H1 (cell line): ENCODE measurements at regions not wholly inside any gene's neighbourhood (a gene's known extent, or its start where the extent isn't known, plus 50 kb on each side); places are given as distances from the start of the nearest gene placed in this dataset.

Experiments
- CTCF ChIA-PET: fragments of 300-600 bp; sonication (Branson Sonifier 250); formaldehyde crosslinking; loops from one replicate; lab custom pipeline; 2021; ENCODE audit not compliant: partially characterized antibody; lab: Charles Lee
- POLR2A ChIA-PET: fragments of 300-600 bp; sonication (Branson Sonifier 250); formaldehyde crosslinking; loops from one replicate; lab custom pipeline; 2021; ENCODE audit warnings: inconsistent platforms; ENCODE audit not compliant: partially characterized antibody; lab: Charles Lee
- DNase-seq, 2 experiments: peaks; one replicate each; pipeline versions ENCODE4 v3.0.0 to v3.0.0-alpha.2; 2010 to 2022; ENCODE audit warnings: low spot score in 2 of 2, low read depth in 1 of 2, mixed read lengths in 1 of 2
- FAIRE-seq: peaks from 2 replicates; lab custom pipeline; 2011; peaks lifted over from hg19 to GRCh38; lab: Jason Lieb, UNC
- H2AFZ ChIP-seq: 2 replicates; pipeline ENCODE4 v1.8.1; 2012; ENCODE audit warnings: low read length, inconsistent platforms
- H2AK5ac ChIP-seq: 2 replicates; pipeline ENCODE4 v1.6.1; 2013; ENCODE audit warnings: low read depth, low read length
- H2BK120ac ChIP-seq: replicated peaks from 2 replicates; pipeline ENCODE3; 2013; ENCODE audit warnings: low read depth, low read length, inconsistent platforms
- H2BK12ac ChIP-seq: 2 replicates; pipeline ENCODE4 v1.6.1; 2013; ENCODE audit warnings: low read depth, low read length
- H2BK15ac ChIP-seq: 2 replicates; pipeline ENCODE4 v1.6.1; 2013; ENCODE audit warnings: low read length
- H2BK20ac ChIP-seq: 2 replicates; pipeline ENCODE4 v1.6.1; 2013; ENCODE audit warnings: low read length
- H2BK5ac ChIP-seq: 2 replicates; pipeline ENCODE4 v1.6.1; 2013; ENCODE audit warnings: low read depth, low read length
- H3K14ac ChIP-seq: 2 replicates; pipeline ENCODE4 v1.6.1; 2013; ENCODE audit warnings: inconsistent platforms; ENCODE audit not compliant: insufficient read length
- H3K18ac ChIP-seq: 2 replicates; pipeline ENCODE4 v1.6.1; 2013; ENCODE audit warnings: low read length; ENCODE audit errors: extremely low read depth
- H3K23ac ChIP-seq: 2 replicates; pipeline ENCODE4 v1.6.1; 2013; ENCODE audit warnings: inconsistent platforms; ENCODE audit not compliant: insufficient read length
- H3K23me2 ChIP-seq: 2 replicates; pipeline ENCODE4 v1.6.1; 2013; ENCODE audit warnings: low read depth, low read length
- H3K27ac ChIP-seq: 2 replicates; pipeline ENCODE4 v1.6.1; 2011; ENCODE audit warnings: low read depth, low read length, inconsistent platforms
- H3K27me3 ChIP-seq, 4 experiments: replicated peaks in 1 of 4; 1 replicate in 1 of 4; 2 replicates in 3 of 4; pipeline versions ENCODE4 v1.6.1 to v1.8.1; 2011 to 2013; ENCODE audit warnings: low read length in 3 of 4, mild to moderate bottlenecking in 3 of 4, inconsistent platforms in 2 of 4, mixed read lengths in 2 of 4, moderate library complexity in 1 of 4; ENCODE audit not compliant: control insufficient read depth in 3 of 4, insufficient read depth in 3 of 4; ENCODE audit errors: extremely low read depth in 1 of 4
- H3K36me3 ChIP-seq, 4 experiments: 2 replicates each; pipeline versions ENCODE4 v1.6.1 to v1.8.1; 2011 to 2013; ENCODE audit warnings: mild to moderate bottlenecking in 4 of 4, low read length in 3 of 4, moderate library complexity in 2 of 4, control low read depth in 1 of 4, inconsistent platforms in 1 of 4; ENCODE audit not compliant: insufficient read depth in 4 of 4, control insufficient read depth in 2 of 4
- H3K4ac ChIP-seq: replicated peaks from 2 replicates; pipeline ENCODE3; 2013; ENCODE audit warnings: low read length, low read depth, mixed read lengths, inconsistent platforms; ENCODE audit not compliant: insufficient read length
- H3K4me1 ChIP-seq, 4 experiments: replicated peaks in 1 of 4; 1 replicate in 1 of 4; 2 replicates in 3 of 4; pipeline versions ENCODE4 v1.6.1 to v1.8.1; 2011 to 2013; ENCODE audit warnings: low read length in 3 of 4, inconsistent platforms in 2 of 4, mixed read lengths in 1 of 4; ENCODE audit not compliant: insufficient read depth in 4 of 4, control insufficient read depth in 3 of 4
- H3K4me2 ChIP-seq, 2 experiments: 2 replicates each; pipeline versions ENCODE4 v1.6.1 to v1.8.1; 2011 to 2013; ENCODE audit warnings: low read depth in 2 of 2, low read length in 2 of 2, control low read depth in 1 of 2, inconsistent platforms in 1 of 2, mild to moderate bottlenecking in 1 of 2; ENCODE audit not compliant: insufficient read depth in 1 of 2
- H3K4me3 ChIP-seq, 4 experiments: fragments of 200-600, 300-600 bp in 1 of 4; sonication (generic), shearing (Covaris generic), sonication (Bioruptor Twin) in 1 of 4; 2 replicates each; pipeline versions ENCODE4 v1.5.1 to v1.8.1; 2011 to 2016; ENCODE audit warnings: low read length in 4 of 4, low read depth in 3 of 4, control low read depth in 2 of 4, inconsistent platforms in 2 of 4, mild to moderate bottlenecking in 2 of 4, mixed read lengths in 1 of 4, moderate library complexity in 1 of 4; ENCODE audit not compliant: insufficient read depth in 2 of 4; ENCODE audit errors: extremely low read depth in 1 of 4
- H3K56ac ChIP-seq: replicated peaks from 2 replicates; pipeline ENCODE3; 2013; ENCODE audit warnings: low read depth, mild to moderate bottlenecking, mixed read lengths, low read length, inconsistent platforms; ENCODE audit not compliant: insufficient read length
- H3K79me1 ChIP-seq: 2 replicates; pipeline ENCODE4 v1.6.1; 2013; ENCODE audit warnings: low read depth, low read length, control low read depth
- H3K79me2 ChIP-seq, 2 experiments: 2 replicates each; pipeline versions ENCODE4 v1.6.1 to v1.8.1; 2012 to 2013; ENCODE audit warnings: low read length in 2 of 2, mild to moderate bottlenecking in 2 of 2, inconsistent platforms in 1 of 2; ENCODE audit not compliant: insufficient read depth in 2 of 2, control insufficient read depth in 1 of 2
- H3K9ac ChIP-seq, 4 experiments: replicated peaks in 1 of 4; 1 replicate in 1 of 4; 2 replicates in 3 of 4; pipeline versions ENCODE4 v1.6.1 to v1.8.1; 2011 to 2013; ENCODE audit warnings: low read depth in 3 of 4, low read length in 3 of 4, control low read depth in 2 of 4, mild to moderate bottlenecking in 2 of 4, moderate library complexity in 2 of 4, inconsistent platforms in 1 of 4; ENCODE audit errors: extremely low read depth in 1 of 4
- H3K9me3 ChIP-seq, 2 experiments: 2 replicates each; pipeline versions ENCODE4 v1.6.1 to v1.8.1; 2012 to 2013; ENCODE audit warnings: mild to moderate bottlenecking in 2 of 2, moderate library complexity in 2 of 2, control low read depth in 1 of 2, inconsistent platforms in 1 of 2, low read depth in 1 of 2, low read length in 1 of 2, mixed read lengths in 1 of 2; ENCODE audit not compliant: insufficient read depth in 2 of 2
- H4K20me1 ChIP-seq, 2 experiments: replicated peaks in 1 of 2; 2 replicates each; pipeline versions ENCODE3 to v1.8.1; 2011 to 2013; ENCODE audit warnings: inconsistent platforms in 2 of 2, low read length in 2 of 2, mild to moderate bottlenecking in 1 of 2; ENCODE audit not compliant: insufficient read depth in 2 of 2, control insufficient read depth in 1 of 2
- H4K5ac ChIP-seq: 2 replicates; pipeline ENCODE4 v1.6.1; 2013; ENCODE audit warnings: low read length, low read depth, mixed read lengths, inconsistent platforms; ENCODE audit not compliant: insufficient read length
- H4K8ac ChIP-seq: 2 replicates; pipeline ENCODE4 v1.8.0; 2013; ENCODE audit warnings: mild to moderate bottlenecking, moderate library complexity, low read length, inconsistent platforms; ENCODE audit not compliant: insufficient read depth; ENCODE audit errors: extremely low read depth
- H4K91ac ChIP-seq: replicated peaks from 2 replicates; pipeline ENCODE3; 2013; ENCODE audit warnings: low read length, mixed read lengths, inconsistent platforms; ENCODE audit not compliant: insufficient read length
- ASH2L ChIP-seq: fragments of 200-600, 300-600 bp; sonication (generic); IDR thresholded peaks from one replicate; pipeline ENCODE4 v1.7.1; 2017; ENCODE audit warnings: low read length
- CBX5 ChIP-seq: fragments of 300-800, 300-1000 bp; sonication (generic); IDR thresholded peaks from 2 replicates; pipeline ENCODE4 v1.7.1; 2016; ENCODE audit warnings: antibody characterized with exemption, low read length, low read depth
- CBX8 ChIP-seq: fragments of 300-800, 300-1000 bp; sonication (generic); IDR thresholded peaks from 2 replicates; pipeline ENCODE4 v1.7.1; 2016; ENCODE audit warnings: low read depth, low read length, borderline replicate concordance
- HDAC6 ChIP-seq: IDR thresholded peaks from one replicate; pipeline ENCODE4 v1.7.1; 2012; ENCODE audit warnings: low read depth, mild to moderate bottlenecking, inconsistent platforms, low read length, moderate library complexity
- KDM5A ChIP-seq: fragments of 200-600 bp; IDR thresholded peaks from 2 replicates; pipeline ENCODE4 v1.7.1; 2012; ENCODE audit warnings: mild to moderate bottlenecking, low read length, inconsistent platforms, mixed read lengths
- SUZ12 ChIP-seq: fragments of 200-600 bp; sonication (generic); IDR thresholded peaks from 2 replicates; pipeline ENCODE4 v1.6.1; 2012; ENCODE audit warnings: mild to moderate bottlenecking, inconsistent platforms, low read length, moderate library complexity, mixed read lengths
- WGBS, 2 experiments: shearing (Covaris generic) in 1 of 2; methylation state at CpG; one replicate each; pipeline versions ENCODE4 v1.1.6 to v1.1.7; 2013 to 2015; ENCODE audit warnings: low lambda C conversion rate in 2 of 2, mixed read lengths in 2 of 2, inconsistent platforms in 1 of 2, low coverage in 1 of 2, missing lambda C conversion rate in 1 of 2; ENCODE audit not compliant: insufficient replicate concordance in 2 of 2, insufficient coverage in 1 of 2, insufficient read length in 1 of 2; ENCODE audit errors: extremely low coverage in 1 of 2, missing lambda C conversion rate in 1 of 2; 5-methylcytosine and 5-hydroxymethylcytosine counted together

DNA sequence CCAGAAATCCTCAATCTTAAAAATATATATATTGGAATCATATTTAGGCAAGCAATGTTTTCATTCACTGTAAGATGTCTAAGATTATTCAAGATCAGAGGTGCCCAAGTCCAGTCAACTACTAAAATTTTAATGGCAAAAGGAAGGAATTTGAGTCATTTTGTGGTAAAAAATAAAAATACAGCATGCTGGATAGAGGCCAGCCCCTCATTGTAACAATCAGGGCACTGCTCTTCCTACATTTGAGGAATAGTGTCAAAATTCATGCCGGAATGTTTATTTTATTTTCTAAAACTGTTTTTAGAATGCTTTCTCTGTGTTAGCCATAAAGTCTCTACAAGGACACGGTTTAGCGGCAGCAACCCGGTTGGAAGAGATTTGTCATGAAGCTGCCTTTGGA, 49.9 kb upstream of the SRD5A3 start:
- H3K79me2 ChIP-seq = no peaks in the 10 kb centered on the region
- H4K20me1 ChIP-seq = no peaks in the 10 kb centered on the region
- peaks cover 0 to 5% (median 0%) of the 10 kb centered on the region in 4 experiments; a peak in 2 of 7 replicates for H3K4me1 ChIP-seq
- H2BK12ac ChIP-seq = no peak overlapping the region
- DNase-seq (no peak), FAIRE-seq (no peak)
- no peak for TF ChIP-seq HDAC6
- TF ChIP-seq CBX5 = no peak
- no peak for TF ChIP-seq ASH2L
- no peak for TF ChIP-seq KDM5A
- TF ChIP-seq SUZ12 = no peak
- no peak for TF ChIP-seq CBX8
- H3K56ac ChIP-seq = no peak overlapping the region
- no peak overlapping the region for H3K23ac ChIP-seq
- no peak overlapping the region for H2AK5ac ChIP-seq
- H3K27me3 ChIP-seq = no peaks in the 10 kb centered on the region
- no peak overlapping the region for H3K27ac ChIP-seq
- POLR2A ChIA-PET = no interaction called here
- no peaks in the 10 kb centered on the region for H3K36me3 ChIP-seq
- CTCF ChIA-PET = interaction anchor here (1.0 kb wide), 1 partner anchor 10 kb away, joined by 3 read pairs; no protein-coding TSS in a partner anchor
- no peaks in the 10 kb centered on the region for H3K79me1 ChIP-seq
- no peak overlapping the region for H2BK120ac ChIP-seq
- no peak overlapping the region for H3K4me3 ChIP-seq
- no peaks in the 10 kb centered on the region; the same call in 1 of the 2 replicates for H3K23me2 ChIP-seq
- no peak overlapping the region for H3K9ac ChIP-seq
- no peak overlapping the region for H4K8ac ChIP-seq
- 0 out of 4 replicates have a peak, but pooled peaks cover 0 to 6% of the 10 kb centered on the region in 2 experiments for H3K9me3 ChIP-seq
- no peak overlapping the region for H2BK20ac ChIP-seq
- WGBS, 2 experiments = 92% methylated on average over 4 of the region's 4 CpGs; no CpG with 5 or more reads in 1 of the 2 experiments
- no peak overlapping the region for H2AFZ ChIP-seq
- no peak overlapping the region for H4K5ac ChIP-seq
- H2BK5ac ChIP-seq = no peak overlapping the region
- H3K18ac ChIP-seq = no peak overlapping the region
- H3K4me2 ChIP-seq = no peak overlapping the region
- H3K14ac ChIP-seq = no peak overlapping the region
- H4K91ac ChIP-seq = no peak overlapping the region
- no peak overlapping the region for H3K4ac ChIP-seq
- H2BK15ac ChIP-seq = no peak overlapping the region
